Osteoblast (primary cell): ENCODE measurements at regions not wholly inside any gene's neighbourhood (a gene's known extent, or its start where the extent isn't known, plus 50 kb on each side); places are given as distances from the start of the nearest gene placed in this dataset.

Source experiments
- DNase-seq: peaks from one replicate; pipeline ENCODE4 v3.0.0; 2011; ENCODE audit warnings: low spot score, mixed read lengths; ENCODE audit not compliant: insufficient read length; ENCODE audit errors: missing footprints
- H2AFZ ChIP-seq: 2 replicates; pipeline ENCODE4 v1.6.0; 2011; ENCODE audit warnings: mild to moderate bottlenecking, low read length
- H3K27ac ChIP-seq: 2 replicates; pipeline ENCODE4 v1.5.1; 2011; ENCODE audit warnings: mild to moderate bottlenecking, low read depth, low read length, moderate library complexity
- H3K27me3 ChIP-seq: 2 replicates; pipeline ENCODE4 v1.6.0; 2012; ENCODE audit warnings: mild to moderate bottlenecking, control low read depth, inconsistent platforms, low read length, moderate library complexity; ENCODE audit not compliant: insufficient read depth
- H3K36me3 ChIP-seq: 2 replicates; pipeline ENCODE4 v1.5.1; 2011; ENCODE audit warnings: mild to moderate bottlenecking, low read length, control low read depth, moderate library complexity; ENCODE audit not compliant: insufficient read depth
- H3K4me1 ChIP-seq: 2 replicates; pipeline ENCODE4 v1.5.1; 2011; ENCODE audit warnings: mild to moderate bottlenecking, low read length, control low read depth, moderate library complexity; ENCODE audit not compliant: insufficient read depth
- H3K4me2 ChIP-seq: 2 replicates; pipeline ENCODE4 v1.6.0; 2011; ENCODE audit warnings: mild to moderate bottlenecking, low read length; ENCODE audit not compliant: insufficient read depth
- H3K4me3 ChIP-seq: fragments of 200-600 bp; sonication (generic); 3 replicates; pipeline ENCODE4 v1.5.1; 2012; ENCODE audit warnings: mild to moderate bottlenecking, low read length, inconsistent platforms; ENCODE audit not compliant: insufficient read depth
- H3K79me2 ChIP-seq: 2 replicates; pipeline ENCODE4 v1.6.0; 2012; ENCODE audit warnings: mild to moderate bottlenecking, low read length, control low read depth, inconsistent platforms; ENCODE audit not compliant: insufficient read depth
- H3K9me3 ChIP-seq: 2 replicates; pipeline ENCODE4 v1.5.1; 2011; ENCODE audit warnings: low read depth, low read length, control low read depth
- H4K20me1 ChIP-seq: 2 replicates; pipeline ENCODE4 v1.6.0; 2012; ENCODE audit warnings: mild to moderate bottlenecking, low read length, control low read depth; ENCODE audit not compliant: insufficient read depth
- TF ChIP-seq, protein P1 (sequence below): IDR thresholded peaks from 2 replicates; pipeline ENCODE4 v1.5.1; 2011; ENCODE audit warnings: mild to moderate bottlenecking, low read depth, low read length, moderate library complexity; ENCODE audit errors: extremely low read depth

GRCh38 chr7:138309186-138309585, 150.9 kb upstream of the TRIM24 start:
- H2AFZ ChIP-seq = no peak overlapping the region
- H3K27me3 ChIP-seq = no peaks in the 10 kb centered on the region
- H3K9me3 ChIP-seq = no peaks in the 10 kb centered on the region
- no peak for DNase-seq
- H3K36me3 ChIP-seq = no peaks in the 10 kb centered on the region
- no peak overlapping the region for H3K4me2 ChIP-seq
- H3K4me1 ChIP-seq = no peaks in the 10 kb centered on the region
- TF ChIP-seq, protein P1, sequence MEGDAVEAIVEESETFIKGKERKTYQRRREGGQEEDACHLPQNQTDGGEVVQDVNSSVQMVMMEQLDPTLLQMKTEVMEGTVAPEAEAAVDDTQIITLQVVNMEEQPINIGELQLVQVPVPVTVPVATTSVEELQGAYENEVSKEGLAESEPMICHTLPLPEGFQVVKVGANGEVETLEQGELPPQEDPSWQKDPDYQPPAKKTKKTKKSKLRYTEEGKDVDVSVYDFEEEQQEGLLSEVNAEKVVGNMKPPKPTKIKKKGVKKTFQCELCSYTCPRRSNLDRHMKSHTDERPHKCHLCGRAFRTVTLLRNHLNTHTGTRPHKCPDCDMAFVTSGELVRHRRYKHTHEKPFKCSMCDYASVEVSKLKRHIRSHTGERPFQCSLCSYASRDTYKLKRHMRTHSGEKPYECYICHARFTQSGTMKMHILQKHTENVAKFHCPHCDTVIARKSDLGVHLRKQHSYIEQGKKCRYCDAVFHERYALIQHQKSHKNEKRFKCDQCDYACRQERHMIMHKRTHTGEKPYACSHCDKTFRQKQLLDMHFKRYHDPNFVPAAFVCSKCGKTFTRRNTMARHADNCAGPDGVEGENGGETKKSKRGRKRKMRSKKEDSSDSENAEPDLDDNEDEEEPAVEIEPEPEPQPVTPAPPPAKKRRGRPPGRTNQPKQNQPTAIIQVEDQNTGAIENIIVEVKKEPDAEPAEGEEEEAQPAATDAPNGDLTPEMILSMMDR = no peak
- no peaks in the 10 kb centered on the region for H3K79me2 ChIP-seq
- no peak overlapping the region for H3K27ac ChIP-seq
- no peak overlapping the region for H3K4me3 ChIP-seq
- no peaks in the 10 kb centered on the region for H4K20me1 ChIP-seq

DNA sequence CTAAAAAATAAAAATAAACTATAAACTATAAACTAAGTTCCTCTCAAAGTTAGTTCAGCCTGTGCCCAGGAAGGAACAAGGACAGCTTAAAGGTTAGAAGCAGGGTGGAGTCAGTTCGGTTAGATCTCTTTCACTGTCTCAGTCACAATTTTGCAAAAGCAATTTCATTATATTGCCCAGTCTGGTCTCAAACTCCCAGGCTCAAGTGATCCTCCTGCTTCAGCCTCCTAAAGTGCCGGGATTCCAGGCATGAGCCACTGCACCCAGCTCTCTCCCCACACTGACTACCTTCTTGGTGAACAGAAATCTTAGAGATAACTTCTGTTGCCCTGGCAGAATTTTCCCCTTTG, 146.3 kb upstream of the TRIM24 start:
- H3K4me1 ChIP-seq = no peaks in the 10 kb centered on the region
- no peaks in the 10 kb centered on the region for H4K20me1 ChIP-seq
- no peaks in the 10 kb centered on the region for H3K9me3 ChIP-seq
- no peak overlapping the region for H2AFZ ChIP-seq
- H3K27ac ChIP-seq = no peak overlapping the region
- no peak for DNase-seq
- no peaks in the 10 kb centered on the region for H3K79me2 ChIP-seq
- H3K36me3 ChIP-seq = no peaks in the 10 kb centered on the region
- H3K27me3 ChIP-seq = no peaks in the 10 kb centered on the region
- H3K4me2 ChIP-seq = no peak overlapping the region
- no peak overlapping the region for H3K4me3 ChIP-seq
- TF ChIP-seq, protein P1 = no peak

- no peak overlapping the region for H2AFZ ChIP-seq
- no peaks in the 10 kb centered on the region for H4K20me1 ChIP-seq
- no peak for DNase-seq
- TF ChIP-seq, protein P1 = no peak
- H3K79me2 ChIP-seq = no peaks in the 10 kb centered on the region
- no peak overlapping the region for H3K4me3 ChIP-seq
- H3K27ac ChIP-seq = no peak overlapping the region
- no peaks in the 10 kb centered on the region for H3K27me3 ChIP-seq
- no peaks in the 10 kb centered on the region for H3K36me3 ChIP-seq
- H3K9me3 ChIP-seq = no peaks in the 10 kb centered on the region
- H3K4me1 ChIP-seq = no peaks in the 10 kb centered on the region
- no peak overlapping the region for H3K4me2 ChIP-seq
Observed at GRCh38 chr7:138316421-138317043, 143.5 kb upstream of the TRIM24 start.

DNA sequence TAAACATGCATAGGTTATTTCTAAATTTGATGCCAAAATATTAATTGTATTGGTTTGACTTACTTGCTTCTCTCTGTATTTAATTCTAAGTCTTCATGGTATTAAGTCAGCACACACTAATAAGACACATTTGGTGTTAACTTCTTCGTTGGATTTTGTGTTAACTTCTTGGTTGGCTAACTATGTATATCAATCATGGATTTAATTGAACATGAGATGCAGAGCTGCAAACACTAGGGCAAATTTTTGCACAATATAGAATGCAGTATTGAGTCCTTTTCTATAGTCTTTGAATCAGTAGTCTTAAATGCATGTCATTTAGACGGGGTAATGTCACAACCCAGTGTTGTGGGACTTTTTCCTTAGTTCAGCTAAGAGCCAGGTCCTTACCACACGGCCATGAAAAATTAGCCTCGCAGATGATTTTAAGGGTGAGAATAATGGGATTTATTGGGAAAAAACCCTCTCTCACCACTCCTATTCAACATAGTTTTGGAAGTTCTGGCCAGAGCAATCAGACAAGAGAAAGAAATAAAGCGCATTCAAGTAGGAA, 142.9 kb upstream of the TRIM24 start:
- H3K27ac ChIP-seq = no peak overlapping the region
- no peak overlapping the region for H3K4me3 ChIP-seq
- TF ChIP-seq, protein P1 = no peak
- no peaks in the 10 kb centered on the region for H3K27me3 ChIP-seq
- no peak for DNase-seq
- H2AFZ ChIP-seq = no peak overlapping the region
- H3K4me1 ChIP-seq = no peaks in the 10 kb centered on the region
- H3K4me2 ChIP-seq = no peak overlapping the region
- no peaks in the 10 kb centered on the region for H3K79me2 ChIP-seq
- no peaks in the 10 kb centered on the region for H3K36me3 ChIP-seq
- no peaks in the 10 kb centered on the region for H3K9me3 ChIP-seq
- no peaks in the 10 kb centered on the region for H4K20me1 ChIP-seq
